GM23248 (cell line): ENCODE measurements at regions not wholly inside any gene's neighbourhood (a gene's known extent, or its start where the extent isn't known, plus 50 kb on each side); places are given as distances from the start of the nearest gene placed in this dataset.

Source experiments
- DNase-seq: peaks from one replicate; pipeline ENCODE4 v3.0.0-alpha.2; 2015
- H2AFZ ChIP-seq: fragments of 200-600 bp; sonication (generic); 2 replicates; pipeline ENCODE4 v1.6.1; 2016; ENCODE audit warnings: antibody characterized with exemption
- H3F3A ChIP-seq: fragments of 200-600 bp; sonication (generic); 2 replicates; pipeline ENCODE4 v1.6.1; 2016; ENCODE audit warnings: mild to moderate bottlenecking, antibody characterized with exemption, mixed run types; ENCODE audit not compliant: insufficient read depth
- H3K27ac ChIP-seq: fragments of 200-600 bp; sonication (generic); 2 replicates; pipeline ENCODE4 v1.5.1; 2016; ENCODE audit warnings: mild to moderate bottlenecking
- H3K27me3 ChIP-seq: fragments of 200-600 bp; sonication (generic); replicated peaks from 2 replicates; pipeline ENCODE4 v1.6.1; 2016; ENCODE audit warnings: mild to moderate bottlenecking; ENCODE audit not compliant: insufficient read depth
- H3K36me3 ChIP-seq: fragments of 200-600 bp; sonication (generic); 2 replicates; pipeline ENCODE4 v1.6.1; 2016; ENCODE audit warnings: low read depth, mild to moderate bottlenecking
- H3K4me1 ChIP-seq: fragments of 200-600 bp; sonication (generic); 2 replicates; pipeline ENCODE4 v1.6.1; 2016; ENCODE audit warnings: mild to moderate bottlenecking; ENCODE audit not compliant: insufficient read depth
- H3K4me2 ChIP-seq: fragments of 200-600 bp; sonication (generic); one replicate; pipeline ENCODE4 v1.6.1; 2016; ENCODE audit warnings: mild to moderate bottlenecking; ENCODE audit not compliant: unreplicated experiment
- H3K4me3 ChIP-seq: fragments of 200-600 bp; sonication (generic); 2 replicates; pipeline ENCODE4 v1.5.1; 2016; ENCODE audit warnings: mild to moderate bottlenecking
- H3K79me2 ChIP-seq: fragments of 200-600 bp; sonication (generic); 2 replicates; pipeline ENCODE4 v1.6.1; 2016; ENCODE audit warnings: mild to moderate bottlenecking; ENCODE audit not compliant: insufficient read depth
- H3K9ac ChIP-seq: fragments of 200-600 bp; sonication (generic); 2 replicates; pipeline ENCODE4 v1.6.1; 2016; ENCODE audit warnings: mild to moderate bottlenecking
- H3K9me2 ChIP-seq: fragments of 200-600 bp; sonication (generic); 2 replicates; pipeline ENCODE4 v1.6.1; 2016; ENCODE audit warnings: mixed run types, mild to moderate bottlenecking, moderate library complexity; ENCODE audit not compliant: insufficient read depth
- H3K9me3 ChIP-seq: fragments of 200-600 bp; sonication (generic); one replicate; pipeline ENCODE4 v1.6.1; 2017; ENCODE audit warnings: low read depth
- H4K20me1 ChIP-seq: fragments of 200-600 bp; sonication (generic); 2 replicates; pipeline ENCODE4 v1.6.0; 2016; ENCODE audit not compliant: insufficient read depth
- EZH2 ChIP-seq: fragments of 200-600 bp; sonication (generic); IDR thresholded peaks from 2 replicates; pipeline ENCODE4 v1.6.1; 2018; ENCODE audit warnings: antibody characterized with exemption, mild to moderate bottlenecking; ENCODE audit not compliant: insufficient read depth, poor library complexity, severe bottlenecking
- EZH2phosphoT487 ChIP-seq: fragments of 200-600 bp; sonication (generic); IDR thresholded peaks from 2 replicates; pipeline ENCODE4 v1.6.1; 2018; ENCODE audit warnings: antibody characterized with exemption, moderate library complexity, mild to moderate bottlenecking, low read depth; ENCODE audit not compliant: insufficient read depth
- WGBS, 2 experiments: methylation state at CpG; one replicate each; pipeline ENCODE4 v1.1.6; 2015 to 2017; ENCODE audit warnings: low lambda C conversion rate in 2 of 2, low coverage in 1 of 2; ENCODE audit errors: missing lambda C conversion rate in 2 of 2; 5-methylcytosine and 5-hydroxymethylcytosine counted together
- in situ Hi-C: fragments of 300-500 bp; cut with MboI; formaldehyde crosslinking; loops from 2 replicates; pipeline ENCODE4 v1.15.0; 2020

DNA sequence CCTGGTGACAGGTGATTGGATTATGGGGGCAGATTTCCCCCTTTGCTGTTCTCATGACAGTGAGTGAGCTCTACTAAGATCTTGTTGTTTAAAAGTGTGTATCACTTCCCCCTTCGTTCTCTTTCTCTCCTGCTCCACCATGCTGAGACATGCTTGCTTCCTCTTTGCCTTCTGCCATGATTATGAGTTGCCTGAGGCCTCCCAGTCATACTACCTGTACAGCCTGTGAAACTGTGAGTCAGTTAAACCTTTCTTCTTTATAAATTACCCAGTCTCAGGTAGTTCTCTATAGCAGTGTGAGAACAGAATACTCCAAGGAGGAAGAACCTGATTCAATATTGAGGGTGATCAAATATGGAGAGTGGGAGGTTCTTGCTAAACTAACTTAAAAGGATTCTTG is 724.9 kb downstream of the DOK5 start:
- no peaks in the 10 kb centered on the region for H3K9me2 ChIP-seq
- no peak overlapping the region for H3K4me3 ChIP-seq
- H3K36me3 ChIP-seq: no peaks in the 10 kb centered on the region
- no peaks in the 10 kb centered on the region for H4K20me1 ChIP-seq
- no peaks in the 10 kb centered on the region for H3K9me3 ChIP-seq
- H3F3A ChIP-seq: no peaks in the 10 kb centered on the region
- no peaks in the 10 kb centered on the region for H3K79me2 ChIP-seq
- H3K27ac ChIP-seq: no peak overlapping the region
- H3K9ac ChIP-seq: no peak overlapping the region
- no peak overlapping the region for H2AFZ ChIP-seq
- TF ChIP-seq EZH2phosphoT487 (no peak), EZH2 (no peak)
- WGBS, 2 experiments: 24 to 33% methylated on average over 1 of the region's 1 CpG
- H3K4me1 ChIP-seq: no peaks in the 10 kb centered on the region
- DNase-seq: no peak
- in situ Hi-C loops: no loop called here
- no peaks in the 10 kb centered on the region for H3K27me3 ChIP-seq
- no peak overlapping the region for H3K4me2 ChIP-seq

- in situ Hi-C loops: no loop called here
- WGBS, 2 experiments: 12 to 13% methylated on average over 2 of the region's 2 CpGs
These were observed 719.6 kb downstream of the DOK5 start for GRCh38 chr20:55194947-55195346.

DNA sequence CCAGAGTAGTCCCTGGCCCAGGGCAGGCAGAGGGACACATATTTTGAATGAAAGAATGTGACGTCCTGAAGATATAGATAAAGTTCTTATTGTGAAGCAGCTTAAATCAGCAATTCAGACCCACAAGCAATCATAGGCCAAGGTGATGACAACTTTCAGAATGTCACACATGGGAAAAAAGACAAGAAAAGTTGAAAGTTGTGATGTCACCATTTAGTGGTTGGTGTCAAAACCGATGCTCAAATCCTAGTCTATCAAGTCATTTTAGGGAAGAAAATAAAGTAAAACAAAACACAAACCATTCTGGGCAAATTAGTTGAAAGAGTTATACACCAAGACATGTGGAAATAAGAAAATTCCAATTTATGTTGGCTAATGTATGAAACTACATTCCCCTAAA is 710.8 kb downstream of the DOK5 start:
- Histone ChIP-seq H3K4me3 (no peak overlapping the region), H3K27me3 (no peaks in the 10 kb centered on the region), H3K4me1 (no peaks in the 10 kb centered on the region), H3K4me2 (no peak overlapping the region), H3K27ac (no peak overlapping the region), H3K9me2 (no peaks in the 10 kb centered on the region), H4K20me1 (no peaks in the 10 kb centered on the region), H3F3A (no peaks in the 10 kb centered on the region), H3K9ac (no peak overlapping the region), H3K79me2 (no peaks in the 10 kb centered on the region), H3K36me3 (no peaks in the 10 kb centered on the region), H2AFZ (no peak overlapping the region), H3K9me3 (peaks cover 5% of the 10 kb centered on the region)
- TF ChIP-seq EZH2 (no peak), EZH2phosphoT487 (no peak)
- DNase-seq: no peak
- in situ Hi-C loops: no loop called here
- 9 to 20% methylated on average over 2 of the region's 2 CpGs for WGBS, 2 experiments

More at GRCh38 chr20:55194947-55195346, 719.6 kb downstream of the DOK5 start:
- no peak overlapping the region for H2AFZ ChIP-seq
- H3K27ac ChIP-seq: no peak overlapping the region
- no peak for DNase-seq
- TF ChIP-seq EZH2 (no peak), EZH2phosphoT487 (no peak)
- H3K27me3 ChIP-seq: no peaks in the 10 kb centered on the region
- H4K20me1 ChIP-seq: no peaks in the 10 kb centered on the region
- H3K79me2 ChIP-seq: no peaks in the 10 kb centered on the region
- no peak overlapping the region for H3K4me2 ChIP-seq
- no peaks in the 10 kb centered on the region for H3K36me3 ChIP-seq
- no peaks in the 10 kb centered on the region for H3K4me1 ChIP-seq
- no peak overlapping the region for H3K4me3 ChIP-seq
- no peaks in the 10 kb centered on the region for H3K9me2 ChIP-seq
- H3K9me3 ChIP-seq: no peaks in the 10 kb centered on the region
- H3F3A ChIP-seq: no peaks in the 10 kb centered on the region
- H3K9ac ChIP-seq: no peak overlapping the region

GRCh38 chr20:55175081-55175480 is 699.7 kb downstream of the DOK5 start:
- no peaks in the 10 kb centered on the region for H3F3A ChIP-seq
- no peak overlapping the region for H3K27ac ChIP-seq
- no peak overlapping the region for H3K4me2 ChIP-seq
- H3K4me1 ChIP-seq: no peaks in the 10 kb centered on the region
- no peaks in the 10 kb centered on the region for H3K9me3 ChIP-seq
- no peaks in the 10 kb centered on the region for H4K20me1 ChIP-seq
- in situ Hi-C loops: no loop called here
- WGBS, 2 experiments: 4 to 11% methylated on average over 4 of the region's 4 CpGs
- H2AFZ ChIP-seq: no peak overlapping the region
- TF ChIP-seq EZH2: no peak
- no peak for TF ChIP-seq EZH2phosphoT487
- H3K79me2 ChIP-seq: no peaks in the 10 kb centered on the region
- no peaks in the 10 kb centered on the region for H3K27me3 ChIP-seq
- no peaks in the 10 kb centered on the region for H3K36me3 ChIP-seq
- no peak for DNase-seq
- H3K9me2 ChIP-seq: no peaks in the 10 kb centered on the region
- no peak overlapping the region for H3K9ac ChIP-seq
- no peak overlapping the region for H3K4me3 ChIP-seq

DNA sequence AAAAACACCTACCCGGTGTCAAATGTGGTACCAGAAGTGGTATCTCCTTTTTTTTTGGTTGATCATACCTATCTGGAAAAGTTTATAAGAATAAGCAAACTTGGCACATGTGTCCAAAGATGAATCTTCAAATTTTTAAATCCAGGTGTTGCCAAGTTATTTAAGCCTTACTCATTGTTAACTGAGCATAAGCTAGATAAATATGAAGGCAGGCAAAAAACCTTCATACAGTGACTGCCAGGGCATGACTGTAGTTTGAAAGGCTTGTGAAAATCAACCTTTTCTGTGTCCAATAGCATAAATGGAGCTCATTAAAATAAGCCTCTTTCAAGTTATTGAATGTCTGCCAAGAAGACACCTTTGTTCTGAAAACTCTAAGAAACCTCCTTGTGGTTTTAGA is 699.2 kb downstream of the DOK5 start:
- 17 to 22% methylated on average over 1 of the region's 1 CpG for WGBS, 2 experiments
- Histone ChIP-seq H3K4me1 (no peaks in the 10 kb centered on the region), H3K4me3 (no peak overlapping the region), H3K9me2 (no peaks in the 10 kb centered on the region), H3K27me3 (no peaks in the 10 kb centered on the region), H3F3A (no peaks in the 10 kb centered on the region), H3K9ac (no peak overlapping the region), H3K4me2 (no peak overlapping the region), H4K20me1 (no peaks in the 10 kb centered on the region), H2AFZ (no peak overlapping the region), H3K9me3 (no peaks in the 10 kb centered on the region), H3K79me2 (no peaks in the 10 kb centered on the region), H3K27ac (no peak overlapping the region), H3K36me3 (no peaks in the 10 kb centered on the region)
- in situ Hi-C loops: no loop called here
- TF ChIP-seq EZH2phosphoT487 (no peak), EZH2 (no peak)
- DNase-seq: no peak
